ENCODE measurements at regions not wholly inside any gene's neighbourhood (a gene's known extent, or its start where the extent isn't known, plus 50 kb on each side); places are given as distances from the start of the nearest gene placed in this dataset.

GRCh38 chr14:86954623-86955022 lies 1038.4 kb downstream of the GALC start:
- TF ChIP-seq CTCF (IDR thresholded peaks at IDR 0.05) (no peak), POLR2A (IDR thresholded peaks at IDR 0.05) (no peak)

All from esophagus squamous epithelium (tissue), 4 donors.